ENCODE measurements at regions not wholly inside any gene's neighbourhood (a gene's known extent, or its start where the extent isn't known, plus 50 kb on each side); places are given as distances from the start of the nearest gene placed in this dataset.

- H3K36me3 ChIP-seq = no peaks in the 10 kb centered on the region
- no peaks in the 10 kb centered on the region for H3K27me3 ChIP-seq
- no peak overlapping the region for H3K4me3 ChIP-seq (replicated peaks in 1 of 3)
- 73 to 87% methylated on average over 5 of the region's 5 CpGs for WGBS, 2 donors
- H3K4me1 ChIP-seq = no peaks in the 10 kb centered on the region
- TF ChIP-seq CTCF (IDR thresholded peaks at IDR 0.05) (no peak), POLR2A (IDR thresholded peaks at IDR 0.05) (no peak)
- H3K9me3 ChIP-seq = no peaks in the 10 kb centered on the region
- no peak overlapping the region for H3K27ac ChIP-seq
- intact Hi-C loops (cut with DNase I) = no loop called here
- DNase-seq = no peak
Observed at GRCh38 chr2:191593622-191594385, 84.1 kb upstream of the NABP1 start.

DNA sequence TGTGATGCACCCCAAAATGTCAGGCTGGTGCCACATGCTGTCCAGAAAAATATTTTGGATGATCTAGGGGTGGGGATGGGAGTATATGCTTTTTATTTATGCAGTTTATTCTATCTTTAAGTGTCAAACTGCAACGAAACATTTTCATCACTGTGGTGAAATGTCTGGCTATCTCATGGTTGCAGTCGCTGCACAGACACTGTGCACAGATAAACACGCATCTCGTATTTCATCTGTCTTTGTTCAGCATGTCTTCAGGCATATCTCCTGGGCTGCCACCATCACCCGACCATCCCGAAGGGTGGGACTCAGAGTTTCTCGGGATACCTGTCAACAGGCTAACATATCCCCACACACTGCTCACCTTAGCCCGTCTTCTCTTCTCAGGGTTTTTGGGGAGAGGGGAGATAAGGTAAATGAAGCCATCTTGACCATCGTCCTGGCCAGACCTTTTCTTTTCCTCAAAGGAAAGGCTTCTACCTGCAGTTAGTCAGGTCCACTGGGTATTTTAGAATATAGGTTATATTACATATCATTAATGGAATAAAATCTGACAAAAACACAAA lies 80.7 kb upstream of the NABP1 start:
- H3K9me3 ChIP-seq = no peaks in the 10 kb centered on the region
- intact Hi-C loops (cut with DNase I) = no loop called here
- no peaks in the 10 kb centered on the region for H3K27me3 ChIP-seq
- WGBS, 2 donors = 82 to 85% methylated on average over 9 of the region's 9 CpGs
- H3K4me3 ChIP-seq (replicated peaks in 1 of 3) = no peak overlapping the region
- H3K27ac ChIP-seq = no peak overlapping the region
- no peak for DNase-seq
- no peaks in the 10 kb centered on the region for H3K36me3 ChIP-seq
- TF ChIP-seq CTCF (IDR thresholded peaks at IDR 0.05) (no peak), POLR2A (IDR thresholded peaks at IDR 0.05) (no peak)
- no peaks in the 10 kb centered on the region for H3K4me1 ChIP-seq

GRCh38 chr2:191598296-191598695 lies 79.6 kb upstream of the NABP1 start:
- intact Hi-C loops (cut with DNase I) = no loop called here
- no peaks in the 10 kb centered on the region for H3K9me3 ChIP-seq

DNA sequence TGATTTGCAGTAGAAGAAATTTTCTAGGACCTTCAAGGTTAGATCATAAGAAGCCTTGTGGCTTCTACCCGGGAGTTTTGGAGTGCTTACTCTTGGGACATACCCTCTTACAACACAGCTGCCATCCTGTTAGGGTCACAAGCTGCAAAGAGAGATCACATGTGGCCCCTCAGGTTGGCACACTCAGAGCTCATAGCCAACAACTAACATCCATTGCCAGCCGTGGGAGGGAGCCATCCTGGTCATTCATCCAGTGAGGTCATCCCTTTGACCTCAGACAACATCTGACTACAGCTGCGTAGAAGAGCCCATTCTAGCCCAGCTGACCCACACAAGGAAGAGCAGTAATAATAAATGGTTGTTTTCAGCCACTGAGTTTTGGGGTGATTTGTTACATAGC lies 76.9 kb upstream of the NABP1 start:
- no peaks in the 10 kb centered on the region for H3K36me3 ChIP-seq
- TF ChIP-seq CTCF (IDR thresholded peaks at IDR 0.05) (no peak), POLR2A (IDR thresholded peaks at IDR 0.05) (no peak)
- intact Hi-C loops (cut with DNase I) = no loop called here
- no peaks in the 10 kb centered on the region for H3K27me3 ChIP-seq
- no peaks in the 10 kb centered on the region for H3K4me1 ChIP-seq
- no peak overlapping the region for H3K27ac ChIP-seq
- no peaks in the 10 kb centered on the region for H3K9me3 ChIP-seq
- WGBS, 2 donors = 79 to 85% methylated on average over 3 of the region's 3 CpGs
- no peak for DNase-seq
- no peak overlapping the region for H3K4me3 ChIP-seq (replicated peaks in 1 of 3)

More at GRCh38 chr2:191598296-191598695, 79.6 kb upstream of the NABP1 start:
- DNase-seq = no peak
- Histone ChIP-seq H3K36me3 (no peaks in the 10 kb centered on the region), H3K27me3 (no peaks in the 10 kb centered on the region), H3K4me1 (no peaks in the 10 kb centered on the region), H3K27ac (no peak overlapping the region), H3K4me3 (replicated peaks in 1 of 3) (no peak overlapping the region)
- TF ChIP-seq CTCF (IDR thresholded peaks at IDR 0.05) (no peak), POLR2A (IDR thresholded peaks at IDR 0.05) (no peak)

GRCh38 chr2:191604154-191604553 lies 73.8 kb upstream of the NABP1 start:
- no peak overlapping the region for H3K4me3 ChIP-seq (replicated peaks in 1 of 3)
- no peaks in the 10 kb centered on the region for H3K36me3 ChIP-seq
- TF ChIP-seq POLR2A (IDR thresholded peaks at IDR 0.05) (no peak), CTCF (IDR thresholded peaks at IDR 0.05) (no peak)
- H3K4me1 ChIP-seq = no peaks in the 10 kb centered on the region
- WGBS, 2 donors = 87 to 96% methylated on average over 4 of the region's 4 CpGs
- H3K27ac ChIP-seq = no peak overlapping the region
- no peak for DNase-seq
- H3K27me3 ChIP-seq = no peaks in the 10 kb centered on the region
- no peaks in the 10 kb centered on the region for H3K9me3 ChIP-seq
- intact Hi-C loops (cut with DNase I) = no loop called here

All from thyroid gland (tissue), 4 donors.